Left cardiac atrium (tissue), 4 donors: ENCODE measurements at regions not wholly inside any gene's neighbourhood (a gene's known extent, or its start where the extent isn't known, plus 50 kb on each side); places are given as distances from the start of the nearest gene placed in this dataset.
A peak's percentile ranks its signal among the peaks of the same experiment; 100 is the strongest.

Experiments used
- ATAC-seq, 2 donors: fragments of 200-7000 bp; cut with Tn5 transposase; one replicate each; pipeline ENCODE4 v1.9.1; 2020; ENCODE audit warnings: mild to moderate bottlenecking in 2 of 2, moderate library complexity in 2 of 2
- DNase-seq: peaks from one replicate; pipeline ENCODE4 v3.0.0-alpha.2; 2020
- intact Hi-C, 2 donors: fragments of 100-400 bp; cut with DNase I; formaldehyde crosslinking; loops; one replicate each; pipeline versions ENCODE4 v1.14.1 to v1.15.1; 2022 to 2023
- donor health status: DM: no; HTN: yes; CAD: no.
- donor health status: DM: no; HTN: yes; CAD: no; lungs with severe emphysema.
- donor health status: DM: yes; HTN: yes; CAD: no.
- donor health status: Dilated cardiomyopathy.

DNA sequence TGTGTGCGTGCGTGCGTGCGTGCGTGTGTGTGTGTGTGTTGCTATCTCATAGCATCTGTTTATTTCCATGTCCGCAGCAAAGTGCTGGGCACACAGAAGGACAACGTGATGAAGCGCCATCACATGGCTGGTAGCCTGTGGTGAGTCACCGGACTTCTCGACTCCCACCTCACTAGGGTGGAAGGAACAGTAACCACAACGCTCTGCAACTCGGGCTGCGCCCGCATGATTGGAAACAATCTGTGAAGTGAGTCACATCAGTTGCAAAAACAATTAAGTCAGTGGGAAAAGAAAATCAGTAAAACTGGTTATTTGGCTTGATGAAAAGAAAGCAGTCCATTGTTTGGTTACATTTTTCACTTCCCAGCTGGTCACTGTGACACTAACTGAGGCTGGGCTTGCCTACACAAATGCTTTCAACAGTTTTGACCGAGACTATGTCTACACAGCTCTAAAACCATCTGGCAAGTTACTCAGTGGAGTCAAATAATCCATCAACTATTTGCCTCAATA lies 437.3 kb upstream of the CADM1 start:
- ATAC-seq (peak; percentile 67 to 92), DNase-seq (peak; percentile 77)
- intact Hi-C loops: no loop called here

DNA sequence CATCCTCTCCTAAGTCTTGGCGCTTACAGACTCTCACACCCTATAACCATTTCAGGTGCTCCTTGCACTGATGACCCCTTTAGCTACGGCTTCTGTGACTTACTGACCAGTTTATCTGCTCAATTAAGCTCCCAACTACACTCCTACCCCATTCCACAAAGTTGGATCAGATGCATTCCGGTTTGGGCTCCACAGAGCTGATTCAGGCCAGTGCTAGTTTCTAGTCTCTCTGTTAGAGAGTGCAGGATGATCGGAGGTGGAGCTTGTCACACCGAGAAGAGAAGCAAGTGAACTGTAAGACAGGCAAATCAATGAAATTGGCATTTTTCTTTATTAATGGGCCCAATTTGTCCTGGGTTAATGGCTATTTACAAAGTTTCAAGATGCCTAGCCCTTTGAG lies 436.8 kb upstream of the CADM1 start:
- DNase-seq: no peak
- intact Hi-C loops: no loop called here
- peak in 1 of 2 donors; percentile 34 for ATAC-seq

DNA sequence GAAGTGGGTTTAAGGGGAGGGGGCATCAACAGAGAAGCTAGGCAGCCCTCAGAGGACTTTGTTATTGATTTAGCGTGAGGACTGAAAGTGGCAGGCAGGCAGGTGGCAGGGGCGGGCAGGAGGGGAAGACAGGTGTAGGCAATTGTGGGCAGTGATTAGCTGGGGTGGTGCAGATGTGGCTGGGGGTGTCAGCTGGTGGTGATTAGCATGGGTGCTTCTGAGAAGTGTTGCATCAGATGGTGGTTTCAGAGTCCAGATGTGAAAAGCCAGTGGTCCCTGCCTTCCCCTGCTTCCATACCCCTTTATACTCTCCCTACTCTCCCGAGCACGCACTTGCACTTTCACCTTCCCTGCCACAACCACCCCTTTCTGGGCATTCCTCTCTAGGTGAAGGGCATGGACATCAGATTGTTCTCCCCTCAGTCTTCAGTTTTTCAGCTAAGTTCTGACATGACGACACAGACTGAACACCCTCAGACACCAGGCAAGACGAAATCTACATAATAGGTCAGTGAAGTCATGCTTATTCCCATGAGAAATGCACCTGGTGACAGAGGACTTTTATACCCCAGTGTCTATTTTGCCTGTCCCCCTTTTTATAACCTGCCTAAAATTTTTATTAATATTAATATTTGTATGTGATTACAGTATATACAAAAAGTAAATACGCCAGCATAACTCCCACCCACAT lies 435.7 kb upstream of the CADM1 start:
- DNase-seq (no peak), ATAC-seq (no peak)
- intact Hi-C loops: no loop called here

DNA sequence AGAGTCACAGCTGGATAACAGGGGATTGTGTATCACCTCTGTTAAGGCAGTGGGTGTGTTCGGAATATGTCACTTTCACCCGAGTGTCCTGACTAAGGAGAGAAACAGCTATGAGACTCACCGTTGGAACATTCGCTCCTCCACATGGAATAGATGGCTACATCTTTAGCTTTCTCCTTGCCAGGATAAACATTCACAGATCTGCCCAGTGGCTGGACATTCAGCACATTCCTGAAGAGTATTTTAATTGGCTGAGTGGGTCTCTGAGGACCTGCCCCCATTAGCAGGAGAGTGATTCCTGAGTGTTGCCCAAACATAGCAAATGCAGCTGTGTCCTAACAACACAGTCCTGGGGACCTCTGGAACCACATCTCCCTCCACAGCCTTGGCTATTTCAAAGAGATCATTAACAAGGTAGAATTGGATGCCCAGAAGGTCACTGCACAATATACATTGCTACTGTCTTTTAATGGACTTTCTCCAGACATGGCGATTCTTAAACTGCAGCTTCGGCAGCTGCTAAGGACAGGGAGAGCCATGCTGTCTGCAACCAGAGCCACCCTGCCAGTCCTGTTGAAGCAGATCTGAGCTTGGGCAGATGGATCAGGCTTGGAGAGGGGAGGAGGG lies 435.0 kb upstream of the CADM1 start:
- peak; percentile 44 to 68 for ATAC-seq
- DNase-seq: no peak
- intact Hi-C loops: no loop called here

DNA sequence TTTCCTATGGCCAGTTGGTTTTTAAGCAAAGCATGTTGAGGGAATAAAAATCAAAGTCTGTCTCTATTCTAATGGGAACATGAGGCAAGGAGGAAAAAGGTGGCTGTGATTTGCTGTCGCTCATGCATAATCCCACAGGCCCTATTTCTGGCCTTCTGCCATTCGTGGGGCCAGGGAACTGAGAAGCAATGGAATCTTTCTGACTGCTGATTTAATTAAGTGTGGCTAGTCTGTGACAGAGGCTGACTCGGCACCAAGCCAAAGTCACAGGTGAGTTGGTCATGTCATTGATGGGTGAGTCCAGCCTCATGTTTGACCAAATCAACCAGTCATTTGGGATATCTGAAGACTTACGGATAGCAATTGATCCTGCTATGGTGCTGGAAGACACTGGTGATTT lies 429.3 kb upstream of the CADM1 start:
- ATAC-seq (no peak), DNase-seq (no peak)
- intact Hi-C loops: no loop called here

DNA sequence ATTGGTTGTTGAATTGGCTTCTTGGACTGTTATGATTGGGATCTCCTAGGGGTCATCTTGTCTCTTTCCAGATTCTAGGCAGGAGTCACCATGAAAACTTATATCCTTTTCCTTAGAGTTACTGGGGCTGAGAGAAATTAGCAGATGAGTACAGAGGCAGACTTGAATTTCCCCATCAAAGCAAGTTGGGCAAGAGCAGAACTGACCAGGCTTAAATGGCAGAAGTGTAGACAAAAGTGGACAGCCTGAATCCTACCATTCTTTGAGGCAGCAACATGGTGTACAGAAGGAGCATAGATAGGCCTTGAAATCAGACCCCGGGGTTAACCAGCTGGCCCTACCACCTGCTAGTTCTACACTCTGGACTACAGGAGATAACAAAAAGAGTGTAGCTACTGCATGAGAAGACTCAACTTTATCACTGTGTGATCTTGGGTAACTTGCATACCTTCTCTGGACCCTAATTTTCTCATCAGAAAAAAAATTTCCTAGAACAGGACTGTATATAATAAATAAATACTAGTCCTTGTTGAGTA lies 427.4 kb upstream of the CADM1 start:
- DNase-seq (no peak), ATAC-seq (no peak)
- intact Hi-C loops: no loop called here

DNA sequence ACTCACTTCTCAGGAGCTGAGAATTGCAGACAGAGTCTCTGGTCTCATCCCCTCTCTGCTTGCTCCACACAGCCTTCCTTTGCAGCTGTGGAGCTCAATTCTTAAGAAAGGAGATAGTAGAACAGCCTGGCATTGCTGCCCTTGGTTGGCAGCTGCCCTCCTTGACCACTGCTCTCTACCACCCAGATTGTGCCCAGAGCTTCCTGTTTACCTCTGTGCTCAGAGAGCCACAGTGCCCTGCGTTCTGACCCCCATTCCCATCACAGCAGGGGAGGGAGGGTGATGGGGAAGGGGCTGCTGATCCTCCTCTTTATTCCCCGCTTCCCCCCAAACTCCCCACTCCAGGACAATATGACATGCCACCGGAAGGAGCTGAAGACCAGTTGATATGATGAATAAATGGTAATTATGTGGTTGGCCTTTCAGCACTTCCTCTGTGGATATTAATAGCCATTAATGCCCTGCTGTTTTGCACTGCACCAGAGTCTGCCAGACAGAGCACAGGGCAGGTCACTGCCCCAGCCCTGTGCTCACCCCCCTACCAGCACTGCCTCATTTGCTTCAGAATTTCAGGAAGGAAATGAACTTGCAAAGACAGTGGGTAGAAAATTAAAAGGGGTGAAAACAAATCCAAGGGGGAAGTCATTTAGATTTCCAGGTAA lies 426.8 kb upstream of the CADM1 start:
- ATAC-seq (peak; percentile 81 to 87), DNase-seq (no peak)
- intact Hi-C loops: no loop called here

DNA sequence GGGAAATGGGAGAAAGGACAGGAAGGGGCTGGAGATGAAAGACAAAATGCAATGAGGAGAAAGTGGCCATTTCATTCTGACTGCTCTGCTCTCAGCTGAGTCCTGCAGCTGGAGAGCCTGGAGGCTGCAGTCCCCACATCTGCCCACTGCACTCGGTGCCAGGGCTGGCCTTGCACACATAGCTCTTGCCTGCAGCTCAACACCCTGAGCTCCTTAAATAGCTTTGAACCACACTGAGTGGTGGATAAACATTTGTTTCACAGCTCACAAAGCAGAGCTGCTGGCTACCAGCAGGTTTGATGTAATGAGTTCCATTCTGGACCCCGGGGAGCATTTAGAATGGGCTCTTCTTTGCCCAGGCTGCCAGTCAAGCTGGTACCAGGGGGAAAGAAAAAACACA lies 426.1 kb upstream of the CADM1 start:
- DNase-seq: no peak
- peak; percentile 58 to 83 for ATAC-seq
- intact Hi-C loops: no loop called here

DNA sequence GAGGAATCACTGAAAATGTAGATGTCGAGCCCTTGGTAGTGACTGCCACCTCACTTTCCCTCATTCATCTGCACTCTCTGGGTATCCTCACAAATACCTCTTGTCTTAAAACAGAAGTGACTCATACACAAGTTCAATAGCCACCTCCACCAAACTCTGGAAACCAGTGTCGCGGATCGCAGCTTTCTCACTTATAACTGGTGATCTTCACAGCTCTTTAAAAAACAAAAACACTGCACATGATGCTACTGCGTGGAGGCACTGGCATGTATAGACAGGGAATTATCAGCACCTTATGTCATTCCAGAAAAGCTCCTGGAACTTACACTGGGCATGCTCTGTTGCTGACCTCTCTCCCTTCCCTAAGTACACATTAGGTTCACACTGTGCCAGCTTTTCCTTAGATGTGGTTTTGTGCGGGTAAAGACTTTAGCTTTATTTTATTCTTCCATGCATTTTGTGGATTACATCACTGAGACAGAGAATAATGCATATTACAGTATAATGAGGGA lies 425.5 kb upstream of the CADM1 start:
- intact Hi-C loops: no loop called here
- ATAC-seq: no peak
- DNase-seq: no peak

DNA sequence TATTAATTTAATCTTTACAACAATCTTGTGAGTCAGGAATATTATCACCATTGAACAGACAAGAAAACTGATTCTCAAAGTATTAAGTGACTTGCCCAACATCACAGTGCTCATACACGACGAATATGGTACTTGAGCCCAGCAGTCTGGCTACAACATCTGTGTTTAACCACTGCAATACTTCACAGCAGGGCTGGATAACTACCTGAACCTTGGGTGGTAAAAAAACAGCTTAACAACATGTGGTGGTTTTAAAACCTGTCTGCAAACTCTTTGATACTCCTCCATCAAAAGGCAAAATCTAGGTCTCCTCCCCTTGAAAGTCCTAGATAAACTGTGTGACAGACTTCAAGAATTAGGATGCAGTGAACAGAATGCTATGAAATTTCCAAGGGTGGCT lies 424.6 kb upstream of the CADM1 start:
- intact Hi-C loops: no loop called here
- no peak for ATAC-seq
- DNase-seq: no peak

DNA sequence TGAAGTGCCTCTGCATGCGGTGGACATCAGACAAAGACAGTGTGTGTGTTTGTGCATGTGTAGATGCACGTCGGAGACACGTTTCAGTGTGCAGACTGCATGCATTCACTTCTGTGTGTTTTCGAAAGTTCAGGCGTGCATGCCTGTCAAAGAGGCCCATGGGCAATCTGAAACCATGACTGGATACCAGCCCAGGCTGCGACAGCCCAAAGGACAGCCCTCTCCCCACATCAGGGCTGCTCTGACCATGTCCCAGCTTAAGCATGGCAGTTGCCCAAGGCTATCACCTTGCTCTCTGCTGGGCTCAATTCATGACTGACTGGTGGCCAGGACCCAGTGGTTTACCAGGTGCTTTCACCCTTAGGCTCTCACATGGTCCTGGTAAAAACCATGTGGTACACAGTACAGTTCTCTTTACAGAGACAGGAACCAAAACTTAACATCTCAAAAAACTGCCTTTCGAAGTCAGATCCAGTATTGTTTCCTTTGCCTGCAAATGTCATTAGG lies 423.7 kb upstream of the CADM1 start:
- ATAC-seq (no peak), DNase-seq (no peak)
- intact Hi-C loops: no loop called here

DNA sequence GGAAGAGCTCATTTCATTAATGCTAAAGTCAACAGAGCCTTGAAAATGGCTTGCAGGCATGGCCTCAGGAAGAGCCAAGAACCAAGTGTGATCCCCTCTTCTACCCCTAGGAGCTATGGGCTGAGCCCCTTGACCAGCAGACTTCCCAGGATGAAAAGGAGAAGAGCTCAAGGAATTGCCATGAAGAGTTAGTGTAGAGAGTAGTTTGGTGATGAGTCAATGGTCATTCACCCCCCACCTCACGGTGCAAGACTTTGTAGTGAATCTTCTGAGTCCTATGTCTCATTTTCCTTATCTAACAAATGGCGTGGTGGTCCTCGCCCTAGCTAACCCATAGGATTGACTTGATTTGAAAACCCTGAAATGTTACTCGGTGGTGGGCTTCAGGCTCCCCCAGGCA lies 422.4 kb upstream of the CADM1 start:
- ATAC-seq: no peak
- no peak for DNase-seq
- intact Hi-C loops: no loop called here

DNA sequence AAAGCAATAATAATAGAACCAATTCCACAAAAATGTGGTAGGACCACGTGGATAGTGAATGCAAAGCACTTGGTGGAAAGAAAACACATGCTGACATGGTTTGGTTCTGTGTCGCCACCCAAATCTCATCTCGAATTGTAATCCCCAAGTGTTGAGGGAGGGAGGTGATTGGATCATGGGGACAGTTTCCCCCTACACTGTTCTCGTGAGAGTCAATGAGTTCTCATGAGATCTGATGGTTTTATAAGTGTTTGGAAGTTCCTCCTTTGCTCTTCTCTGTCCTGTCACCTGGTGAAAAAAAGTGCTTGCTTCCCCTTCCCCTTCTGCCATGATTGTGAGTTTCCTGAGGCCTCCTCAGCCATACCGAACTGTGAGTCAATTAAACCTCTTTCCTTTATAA lies 421.9 kb upstream of the CADM1 start:
- DNase-seq (no peak), ATAC-seq (no peak)
- intact Hi-C loops: no loop called here

DNA sequence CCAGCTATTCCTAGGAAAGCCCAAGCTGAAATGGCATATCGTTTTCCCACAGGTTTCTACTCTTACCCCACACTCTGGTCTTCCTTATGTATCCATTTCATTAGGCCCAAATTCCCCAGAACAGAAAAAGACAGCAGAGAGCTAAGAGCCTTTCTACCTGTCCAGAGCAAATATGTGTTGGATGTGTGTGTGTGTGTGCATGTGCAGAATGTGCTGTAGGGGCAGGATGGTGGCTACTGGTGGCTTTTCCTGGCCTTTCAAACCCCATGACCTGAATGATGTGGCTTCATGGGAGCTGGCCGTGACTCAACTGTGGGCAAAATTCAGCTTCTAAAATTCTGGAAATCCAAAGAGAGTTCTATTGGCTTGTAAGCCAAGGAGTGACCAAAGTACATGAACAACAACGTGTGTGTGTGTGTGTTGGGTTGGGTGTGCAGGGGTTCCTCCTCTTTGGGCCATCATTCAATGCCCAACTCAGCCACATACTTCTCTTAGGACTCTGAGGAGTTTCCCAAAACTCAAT lies 421.4 kb upstream of the CADM1 start:
- DNase-seq: no peak
- intact Hi-C loops: no loop called here
- no peak for ATAC-seq

DNA sequence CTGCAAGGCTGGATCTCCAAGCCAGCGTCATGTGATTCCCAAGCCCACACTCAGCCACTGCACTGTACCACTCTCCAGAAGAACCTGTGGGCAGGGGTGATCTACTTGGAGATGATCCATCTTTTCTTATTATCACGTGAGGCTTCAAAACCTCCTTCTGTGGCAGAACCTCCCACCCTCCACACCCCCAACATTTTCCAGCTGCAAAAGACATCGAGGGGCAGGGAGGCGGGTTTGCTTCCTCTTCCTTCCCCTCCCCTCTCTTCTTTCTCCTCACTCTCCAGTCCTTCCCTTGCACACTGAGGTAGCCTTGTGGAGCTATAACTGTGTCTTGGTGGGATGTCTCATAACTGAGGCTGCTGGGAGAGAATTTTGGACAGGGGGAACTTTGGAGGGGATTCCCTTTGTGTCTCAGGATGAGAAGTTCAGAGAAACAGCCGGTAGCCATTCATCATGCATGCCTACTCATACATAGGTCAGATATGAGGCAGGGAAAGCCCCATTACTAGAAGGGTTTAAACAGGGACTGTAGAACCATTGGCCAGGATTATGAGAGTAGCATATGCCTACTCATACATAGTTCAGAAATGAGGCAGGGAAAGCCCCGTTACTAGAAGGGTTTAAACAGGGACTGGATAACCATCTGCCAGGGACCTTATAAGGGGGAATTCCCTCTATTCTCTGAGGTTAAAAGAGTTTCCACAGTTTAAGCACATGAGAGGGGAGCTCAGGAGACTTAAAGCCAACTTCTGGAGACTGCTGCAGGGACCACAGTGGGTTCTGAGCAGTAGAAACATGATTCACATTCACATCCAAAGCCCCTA lies 420.7 kb upstream of the CADM1 start:
- DNase-seq (no peak), ATAC-seq (no peak)
- intact Hi-C loops: no loop called here

DNA sequence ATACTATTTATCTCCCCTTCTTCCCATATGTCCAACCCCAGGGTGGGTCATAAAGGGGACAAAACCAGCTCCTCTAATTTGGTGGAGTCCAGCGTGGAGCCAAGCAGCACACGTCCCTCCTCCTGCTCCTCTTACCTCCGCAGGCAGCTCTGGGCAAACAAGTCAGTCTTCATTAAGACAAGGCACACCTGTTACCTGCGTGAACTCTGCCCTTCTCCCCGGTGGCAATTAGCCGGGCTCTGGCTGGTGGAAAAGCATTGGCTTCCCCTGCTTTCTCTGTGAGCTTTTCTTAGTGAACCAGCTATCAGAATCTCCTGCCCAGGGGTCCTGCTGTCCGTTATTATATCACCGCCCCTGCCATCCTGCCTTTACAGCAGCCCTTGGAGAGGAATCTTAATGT lies 418.7 kb upstream of the CADM1 start:
- intact Hi-C loops: no loop called here
- ATAC-seq: no peak

DNA sequence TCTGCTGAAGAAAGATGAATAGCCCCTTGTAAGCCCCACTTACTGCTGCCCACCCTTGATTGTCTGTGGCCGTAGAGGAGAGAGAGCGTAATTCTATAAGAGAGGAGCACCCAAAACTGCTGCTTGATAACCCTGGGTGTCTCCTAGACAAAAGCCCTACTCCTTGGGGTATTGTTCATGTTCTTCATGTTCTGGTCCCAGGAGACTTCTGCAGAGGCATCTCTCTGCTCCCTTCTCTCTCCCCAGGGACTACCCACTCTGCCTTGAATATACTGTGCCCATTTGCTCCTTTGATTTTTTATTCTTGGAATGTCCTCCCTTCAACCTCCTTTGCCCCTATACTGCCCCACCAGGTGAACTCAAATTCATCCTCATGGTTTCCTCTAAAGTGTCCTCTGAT lies 417.8 kb upstream of the CADM1 start:
- ATAC-seq: no peak
- intact Hi-C loops: no loop called here
- DNase-seq: no peak

More for the DNA sequence above, 418.7 kb upstream of the CADM1 start:
- no peak for DNase-seq

DNA sequence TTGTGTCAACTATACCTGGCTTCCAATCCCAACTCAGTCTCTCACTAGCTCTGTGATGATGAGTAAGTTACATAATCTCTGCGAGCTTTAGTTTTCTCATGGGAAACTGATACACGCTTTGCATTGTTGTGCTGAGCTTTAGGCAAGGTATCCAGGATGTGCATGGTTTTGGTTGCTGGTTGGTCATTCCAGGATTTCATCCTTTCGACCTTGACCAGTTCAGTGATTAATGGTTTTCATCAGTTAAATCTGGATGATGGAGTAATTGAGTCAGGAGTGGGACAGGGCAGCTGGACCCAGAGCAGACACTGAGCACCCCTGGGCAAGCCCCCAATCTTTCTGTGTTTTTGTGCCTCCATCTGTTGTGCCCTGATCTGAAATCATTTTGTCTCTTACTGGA lies 417.3 kb upstream of the CADM1 start:
- ATAC-seq (no peak), DNase-seq (no peak)
- intact Hi-C loops: no loop called here
